Activated CD8-positive, alpha-beta memory T cell treated with anti-CD3 and anti-CD28 coated beads, Interleukin-2, amount 10 ng/mL, durations not matched to agents 7 days and 5 days (primary cell): ENCODE measurements at regions not wholly inside any gene's neighbourhood (a gene's known extent, or its start where the extent isn't known, plus 50 kb on each side); places are given as distances from the start of the nearest gene placed in this dataset.
"Not testable (repeated sequence)": the region's sequence is repeated elsewhere in the genome, so short reads cannot be mapped to it uniquely, and the experiment has no call there.

Experiments
- ATAC-seq: fragments of 150-1000 bp; cut with Tn5 transposase; one replicate; pipeline ENCODE4 v1.10.0; 2021; ENCODE audit warnings: moderate library complexity
- CTCF ChIA-PET: fragments of 350-600 bp; sonication (Branson Sonifier 250); formaldehyde crosslinking; loops from one replicate; lab custom pipeline; 2021; ENCODE audit warnings: antibody characterized with exemption; lab: Charles Lee
- DNase-seq: peaks from one replicate; pipeline ENCODE4 v3.0.0-alpha.2; 2020
- H3K27ac Mint-ChIP-seq: one replicate; pipeline ENCODE4 v1.8.0; 2021; ENCODE audit warnings: mild to moderate bottlenecking, mixed read lengths
- H3K27me3 Mint-ChIP-seq: one replicate; pipeline ENCODE4 v1.8.0; 2021; ENCODE audit warnings: mixed read lengths
- H3K36me3 Mint-ChIP-seq: one replicate; pipeline ENCODE4 v1.8.0; 2021; ENCODE audit warnings: mild to moderate bottlenecking, mixed read lengths
- H3K4me1 Mint-ChIP-seq: one replicate; pipeline ENCODE4 v1.8.0; 2021; ENCODE audit warnings: mixed read lengths
- H3K4me3 Mint-ChIP-seq: one replicate; pipeline ENCODE4 v1.8.0; 2021; ENCODE audit warnings: mild to moderate bottlenecking, moderate library complexity, mixed read lengths
- H3K9me3 Mint-ChIP-seq: one replicate; pipeline ENCODE4 v1.8.0; 2022; ENCODE audit warnings: low read depth, mixed read lengths

DNA sequence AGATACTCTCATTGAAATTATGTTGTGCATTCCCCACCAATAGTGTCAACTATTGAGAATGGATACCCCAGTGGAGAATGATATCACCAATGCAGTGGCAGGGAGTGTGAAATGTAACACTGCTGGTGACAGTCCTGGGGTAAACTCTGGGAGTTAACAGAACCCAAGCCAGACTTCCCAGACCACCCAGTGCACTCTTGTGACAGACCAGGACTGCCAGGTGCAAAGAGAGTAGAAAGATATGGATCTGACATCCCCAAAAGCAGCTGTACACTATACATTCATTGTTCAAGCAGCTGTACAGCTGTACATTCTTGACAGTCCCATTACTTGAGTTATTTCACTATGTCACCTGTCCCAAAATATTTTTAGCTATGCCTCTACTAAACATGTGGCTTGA lies 886.6 kb downstream of the DIAPH3 start:
- Mint-ChIP-seq H3K9me3 (no peaks in the 10 kb centered on the region), H3K4me1 (no peaks in the 10 kb centered on the region), H3K4me3 (no peak overlapping the region), H3K36me3 (no peaks in the 10 kb centered on the region), H3K27ac (no peak overlapping the region), H3K27me3 (peaks cover 2% of the 10 kb centered on the region)
- DNase-seq (no peak), ATAC-seq (no peak)
- CTCF ChIA-PET = no interaction called here

- H3K27me3 Mint-ChIP-seq = peaks cover 2% of the 10 kb centered on the region
- no peak overlapping the region for H3K4me3 Mint-ChIP-seq
- ATAC-seq = no peak
- no peaks in the 10 kb centered on the region for H3K4me1 Mint-ChIP-seq
- no peaks in the 10 kb centered on the region for H3K36me3 Mint-ChIP-seq
- H3K27ac Mint-ChIP-seq = no peak overlapping the region
- CTCF ChIA-PET = no interaction called here
- H3K9me3 Mint-ChIP-seq = no peaks in the 10 kb centered on the region
- DNase-seq = no peak
Observed at GRCh38 chr13:59279028-59279427, 884.7 kb downstream of the DIAPH3 start.

DNA sequence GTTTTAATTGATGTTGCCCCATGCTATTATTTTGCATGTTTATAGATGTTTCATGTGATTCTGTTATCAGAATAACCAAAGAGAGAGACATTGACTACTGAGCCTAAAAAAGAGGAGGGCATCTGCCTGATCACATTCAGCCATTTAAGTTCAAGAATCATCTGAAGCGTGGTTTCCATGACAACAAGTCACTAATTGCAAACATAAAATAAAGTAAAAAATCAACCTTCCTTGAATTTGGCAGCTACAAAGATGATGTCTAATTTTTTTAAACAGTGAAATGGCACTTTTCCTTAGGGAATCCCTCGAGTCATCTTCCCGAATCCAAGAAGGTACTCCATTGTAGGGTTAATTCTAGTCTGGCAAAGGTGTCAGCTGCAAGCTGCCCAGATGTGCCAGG lies 884.2 kb downstream of the DIAPH3 start:
- no peak overlapping the region for H3K27ac Mint-ChIP-seq
- H3K36me3 Mint-ChIP-seq = no peaks in the 10 kb centered on the region
- H3K4me1 Mint-ChIP-seq = no peaks in the 10 kb centered on the region
- ATAC-seq = no peak
- H3K4me3 Mint-ChIP-seq = no peak overlapping the region
- H3K9me3 Mint-ChIP-seq = no peaks in the 10 kb centered on the region
- CTCF ChIA-PET = no interaction called here
- no peak for DNase-seq
- peaks cover 2% of the 10 kb centered on the region for H3K27me3 Mint-ChIP-seq

- peaks cover 2% of the 10 kb centered on the region for H3K27me3 Mint-ChIP-seq
- no peak for ATAC-seq
- no peak overlapping the region for H3K27ac Mint-ChIP-seq
- no peaks in the 10 kb centered on the region for H3K36me3 Mint-ChIP-seq
- H3K4me3 Mint-ChIP-seq = no peak overlapping the region
- CTCF ChIA-PET = no interaction called here
- no peaks in the 10 kb centered on the region for H3K4me1 Mint-ChIP-seq
- H3K9me3 Mint-ChIP-seq = no peaks in the 10 kb centered on the region
- DNase-seq = no peak
Observed at GRCh38 chr13:59280297-59280696, 883.4 kb downstream of the DIAPH3 start.

GRCh38 chr13:59281453-59281852 lies 882.3 kb downstream of the DIAPH3 start:
- DNase-seq (no peak), ATAC-seq (no peak)
- H3K4me3 Mint-ChIP-seq = no peak overlapping the region
- H3K27me3 Mint-ChIP-seq = peaks cover 2% of the 10 kb centered on the region
- CTCF ChIA-PET = no interaction called here
- no peak overlapping the region for H3K27ac Mint-ChIP-seq
- no peaks in the 10 kb centered on the region for H3K9me3 Mint-ChIP-seq
- no peaks in the 10 kb centered on the region for H3K36me3 Mint-ChIP-seq
- H3K4me1 Mint-ChIP-seq = no peaks in the 10 kb centered on the region

- DNase-seq, H3K9me3 Mint-ChIP-seq, H3K4me1 Mint-ChIP-seq, ATAC-seq, H3K27me3 Mint-ChIP-seq, CTCF ChIA-PET, H3K36me3 Mint-ChIP-seq, H3K27ac Mint-ChIP-seq, H3K4me3 Mint-ChIP-seq: not testable (repeated sequence)
Observed at GRCh38 chr13:59292240-59292639, 871.5 kb downstream of the DIAPH3 start.

- CTCF ChIA-PET = no interaction called here
- H3K36me3 Mint-ChIP-seq = no peaks in the 10 kb centered on the region
Observed at GRCh38 chr13:59299584-59299983, 864.1 kb downstream of the DIAPH3 start.

DNA sequence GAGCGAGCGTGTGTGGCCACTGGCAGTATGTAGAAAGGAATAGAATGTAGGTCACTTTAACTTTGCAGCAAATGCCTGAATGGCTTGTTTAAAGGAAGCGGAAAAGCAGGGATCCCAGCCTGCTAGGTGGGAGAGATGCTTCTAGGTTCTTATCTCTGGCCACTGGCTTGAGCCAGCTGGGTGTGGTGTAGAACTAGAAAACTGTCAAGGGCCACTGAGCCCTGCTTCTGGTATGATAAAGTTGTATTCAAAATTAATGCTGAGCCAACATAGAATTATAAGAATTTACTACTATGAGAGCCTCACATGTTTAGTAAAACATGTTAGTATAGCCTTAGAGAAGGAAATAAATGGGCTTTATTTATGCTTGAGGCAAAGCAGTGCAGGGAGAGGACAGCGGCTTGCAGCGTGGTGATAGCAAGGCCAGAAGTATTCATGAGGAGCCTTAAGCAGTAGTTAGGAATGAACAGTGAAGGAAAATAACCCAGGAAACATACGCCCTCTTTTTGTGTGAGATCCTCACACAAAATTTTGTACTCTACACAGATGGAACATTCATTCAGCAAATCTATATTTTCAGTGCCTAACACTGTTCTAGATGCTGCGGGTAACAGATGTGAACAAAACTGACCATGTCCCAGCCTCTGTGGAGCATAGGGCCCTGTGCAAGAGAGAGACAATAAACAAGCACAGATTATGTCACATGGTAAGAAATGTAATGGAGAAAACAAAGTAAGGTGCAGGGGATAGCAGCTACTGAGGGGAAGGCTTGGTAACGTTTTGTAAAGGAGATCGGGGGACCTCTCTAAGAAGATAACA lies 863.2 kb downstream of the DIAPH3 start:
- H3K4me3 Mint-ChIP-seq = no peak overlapping the region
- DNase-seq (no peak), ATAC-seq (no peak)
- no peaks in the 10 kb centered on the region for H3K4me1 Mint-ChIP-seq
- CTCF ChIA-PET = no interaction called here
- no peak overlapping the region for H3K27ac Mint-ChIP-seq
- no peaks in the 10 kb centered on the region for H3K27me3 Mint-ChIP-seq
- H3K36me3 Mint-ChIP-seq = no peaks in the 10 kb centered on the region
- H3K9me3 Mint-ChIP-seq = no peaks in the 10 kb centered on the region

More at GRCh38 chr13:59299584-59299983, 864.1 kb downstream of the DIAPH3 start:
- Mint-ChIP-seq H3K27ac (no peak overlapping the region), H3K27me3 (no peaks in the 10 kb centered on the region), H3K4me3 (no peak overlapping the region), H3K4me1 (no peaks in the 10 kb centered on the region), H3K9me3 (no peaks in the 10 kb centered on the region)
- no peak for ATAC-seq
- no peak for DNase-seq

GRCh38 chr13:59301174-59301567 lies 862.6 kb downstream of the DIAPH3 start:
- no peak for DNase-seq
- no peak for ATAC-seq
- Mint-ChIP-seq H3K27me3 (no peaks in the 10 kb centered on the region), H3K4me1 (no peaks in the 10 kb centered on the region), H3K9me3 (no peaks in the 10 kb centered on the region), H3K27ac (no peak overlapping the region), H3K4me3 (no peak overlapping the region), H3K36me3 (no peaks in the 10 kb centered on the region)
- CTCF ChIA-PET = no interaction called here

DNA sequence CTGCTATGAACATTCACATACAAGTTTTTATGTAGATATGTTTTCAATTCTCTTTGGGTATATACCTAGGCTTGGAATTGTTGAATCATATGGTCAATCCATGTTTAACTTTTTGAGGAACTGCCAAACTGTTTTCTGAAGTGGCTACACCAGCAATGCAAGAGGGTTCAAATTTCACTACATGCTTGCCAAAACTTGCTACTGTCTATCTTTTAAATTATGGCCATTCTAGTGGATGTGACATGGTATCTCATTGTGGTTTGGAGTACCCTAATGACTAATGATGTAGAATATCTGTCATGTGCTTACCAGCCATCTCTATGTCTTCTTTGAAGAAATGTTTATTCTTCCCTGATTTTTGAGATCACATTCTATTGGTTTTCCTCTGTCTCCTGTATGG lies 860.3 kb downstream of the DIAPH3 start:
- ATAC-seq (no peak), DNase-seq (no peak)
- Mint-ChIP-seq H3K9me3 (no peaks in the 10 kb centered on the region), H3K4me3 (no peak overlapping the region), H3K4me1 (no peaks in the 10 kb centered on the region), H3K36me3 (no peaks in the 10 kb centered on the region), H3K27me3 (no peaks in the 10 kb centered on the region), H3K27ac (no peak overlapping the region)
- CTCF ChIA-PET = no interaction called here

DNA sequence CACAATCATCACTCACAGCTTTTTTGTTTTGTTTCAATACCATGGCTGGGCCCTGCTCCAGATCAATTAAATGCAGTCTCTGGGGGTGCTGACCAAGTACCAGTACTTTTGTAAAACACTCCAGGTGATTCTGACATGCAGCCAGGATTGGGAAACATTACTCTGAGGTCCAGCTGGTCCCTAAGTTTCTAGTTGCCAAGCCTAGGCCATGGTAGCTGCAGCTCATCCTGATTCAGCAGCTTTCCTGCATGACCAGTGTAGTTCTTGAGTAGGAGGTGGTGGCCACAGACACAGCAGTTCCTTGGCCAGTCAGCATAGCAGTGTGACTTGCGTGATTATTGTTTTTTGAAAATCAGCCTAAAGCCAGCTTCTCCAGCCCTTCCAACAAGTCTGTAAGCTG lies 859.1 kb downstream of the DIAPH3 start:
- DNase-seq = no peak
- ATAC-seq = no peak
- no peak overlapping the region for H3K27ac Mint-ChIP-seq
- no peaks in the 10 kb centered on the region for H3K9me3 Mint-ChIP-seq
- no peak overlapping the region for H3K4me3 Mint-ChIP-seq
- CTCF ChIA-PET = no interaction called here
- no peaks in the 10 kb centered on the region for H3K36me3 Mint-ChIP-seq
- H3K27me3 Mint-ChIP-seq = no peaks in the 10 kb centered on the region
- H3K4me1 Mint-ChIP-seq = no peaks in the 10 kb centered on the region

DNA sequence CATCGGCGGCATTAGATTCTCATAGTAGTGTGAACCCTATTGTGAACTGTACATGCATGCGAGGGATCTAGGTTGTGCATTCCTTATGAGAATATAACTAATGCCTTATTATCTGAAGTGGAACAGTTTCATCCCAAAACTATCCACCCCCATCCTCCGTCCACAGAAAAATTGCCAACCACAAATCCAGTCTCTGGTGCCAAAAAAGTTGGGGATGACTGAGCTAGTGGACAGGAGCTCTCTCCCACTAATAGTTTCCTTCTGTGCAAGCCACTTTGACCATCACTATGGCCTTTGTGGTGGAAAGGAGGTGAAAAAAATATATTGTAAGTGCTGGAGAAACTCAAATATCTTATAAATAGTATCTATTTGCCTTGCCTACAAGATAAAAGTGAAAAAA lies 857.8 kb downstream of the DIAPH3 start:
- H3K9me3 Mint-ChIP-seq = no peaks in the 10 kb centered on the region
- no peaks in the 10 kb centered on the region for H3K36me3 Mint-ChIP-seq
- no peak for DNase-seq
- no peaks in the 10 kb centered on the region for H3K4me1 Mint-ChIP-seq
- CTCF ChIA-PET = interaction anchor here (0.8 kb wide), 1 partner anchor 13 kb away, joined by 3 read pairs; no protein-coding TSS in a partner anchor
- no peak for ATAC-seq
- H3K4me3 Mint-ChIP-seq = no peak overlapping the region
- H3K27ac Mint-ChIP-seq = no peak overlapping the region
- H3K27me3 Mint-ChIP-seq = no peaks in the 10 kb centered on the region

DNA sequence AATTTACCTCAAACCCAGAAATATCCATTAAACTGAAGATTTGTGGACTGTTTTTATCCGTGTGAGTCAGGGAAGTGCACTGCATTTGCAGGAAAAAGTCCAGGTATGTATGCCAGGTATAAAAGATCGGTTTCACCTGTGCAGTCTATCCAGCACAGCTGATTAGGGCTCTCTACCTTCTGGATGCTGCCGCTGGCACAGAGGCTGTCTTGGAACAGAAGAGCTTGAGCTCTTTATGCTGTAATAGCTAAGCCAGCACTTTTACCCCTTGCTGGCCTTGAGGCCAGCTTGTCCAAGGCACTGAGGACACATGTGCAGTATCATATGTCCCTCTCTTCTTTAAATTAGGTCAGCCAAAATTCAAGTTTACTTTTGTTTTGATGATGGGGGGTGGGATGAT lies 851.0 kb downstream of the DIAPH3 start:
- H3K4me3 Mint-ChIP-seq = no peak overlapping the region
- DNase-seq (no peak), ATAC-seq (no peak)
- H3K27me3 Mint-ChIP-seq = no peaks in the 10 kb centered on the region
- no peaks in the 10 kb centered on the region for H3K9me3 Mint-ChIP-seq
- H3K4me1 Mint-ChIP-seq = no peaks in the 10 kb centered on the region
- no peak overlapping the region for H3K27ac Mint-ChIP-seq
- CTCF ChIA-PET = no interaction called here
- no peaks in the 10 kb centered on the region for H3K36me3 Mint-ChIP-seq

DNA sequence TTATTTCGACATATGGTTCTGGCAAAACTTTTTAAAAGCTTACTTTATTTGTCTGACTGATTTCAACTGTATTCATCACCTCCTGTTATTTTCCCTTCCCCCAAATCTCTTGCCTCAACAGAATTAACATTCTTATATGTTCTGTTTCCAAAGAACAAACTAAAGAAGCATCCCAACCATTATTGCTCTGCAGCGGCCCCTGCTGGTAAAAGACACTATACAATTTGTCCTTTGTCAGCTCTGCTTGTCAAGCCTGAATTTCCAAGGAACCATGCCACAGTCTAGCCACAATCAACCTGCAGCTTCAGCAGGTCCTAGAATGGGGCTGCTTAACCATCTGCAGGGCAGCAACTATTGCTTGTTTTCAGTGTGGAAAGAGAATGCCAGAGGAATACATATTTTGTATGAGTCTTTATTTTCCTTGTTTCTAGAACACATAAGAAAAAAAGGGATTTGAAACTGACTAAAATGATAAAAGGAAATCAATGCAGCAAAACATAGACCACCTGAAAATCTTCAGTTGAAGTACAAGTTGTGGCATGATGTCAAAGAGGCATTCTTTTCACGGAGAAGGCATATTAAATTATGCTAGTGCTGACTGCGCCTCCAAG lies 845.3 kb downstream of the DIAPH3 start:
- ATAC-seq (no peak), DNase-seq (peak; percentile 66)
- Mint-ChIP-seq H3K27ac (no peak overlapping the region), H3K4me1 (no peaks in the 10 kb centered on the region), H3K36me3 (no peaks in the 10 kb centered on the region), H3K9me3 (no peaks in the 10 kb centered on the region), H3K27me3 (peaks cover 3% of the 10 kb centered on the region), H3K4me3 (no peak overlapping the region)
- CTCF ChIA-PET = interaction anchor here (0.9 kb wide), 1 partner anchor 12 kb away, joined by 3 read pairs; no protein-coding TSS in a partner anchor
